Activated CD4-positive, alpha-beta T cell treated with anti-CD3 and anti-CD28 coated beads for 24 hours (primary cell): ENCODE measurements at regions not wholly inside any gene's neighbourhood (a gene's known extent, or its start where the extent isn't known, plus 50 kb on each side); places are given as distances from the start of the nearest gene placed in this dataset.

Experiments
- DNase-seq, 2 donors: peaks; one replicate each; pipeline ENCODE4 v3.0.0-alpha.2; 2020; ENCODE audit warnings: low read depth in 2 of 2

- DNase-seq: no peak
These were observed 219.7 kb upstream of the RPL38 start for GRCh38 chr17:73983621-73984400.

- DNase-seq: no peak
These were observed 218.5 kb upstream of the RPL38 start for GRCh38 chr17:73984941-73985340.

GRCh38 chr17:73985466-73986015 is 217.9 kb upstream of the RPL38 start:
- no peak for DNase-seq

- DNase-seq: no peak
These were observed 216.8 kb upstream of the RPL38 start for GRCh38 chr17:73986641-73987177.

- no peak for DNase-seq
These were observed 216.1 kb upstream of the RPL38 start for GRCh38 chr17:73987395-73987794.

- DNase-seq: no peak
These were observed 215.5 kb upstream of the RPL38 start for GRCh38 chr17:73987845-73988509.

GRCh38 chr17:73989671-73990070 is 213.8 kb upstream of the RPL38 start:
- DNase-seq: no peak

- no peak for DNase-seq
These were observed 213.2 kb upstream of the RPL38 start for GRCh38 chr17:73990290-73990689.

GRCh38 chr17:73991260-73991659 is 212.2 kb upstream of the RPL38 start:
- no peak for DNase-seq

GRCh38 chr17:73994946-73995345 is 208.5 kb upstream of the RPL38 start:
- no peak for DNase-seq

- DNase-seq: no peak
These were observed 206.4 kb upstream of the RPL38 start for GRCh38 chr17:73997059-73997458.

- no peak for DNase-seq
These were observed 205.2 kb upstream of the RPL38 start for GRCh38 chr17:73998249-73998648.

GRCh38 chr17:73998653-73999645 is 204.5 kb upstream of the RPL38 start:
- peak; percentile 54 to 58 for DNase-seq

- DNase-seq: no peak
These were observed 202.3 kb upstream of the RPL38 start for GRCh38 chr17:74001145-74001544.

- no peak for DNase-seq
These were observed 201.2 kb upstream of the RPL38 start for GRCh38 chr17:74002241-74002640.

- DNase-seq: no peak
These were observed 199.4 kb upstream of the RPL38 start for GRCh38 chr17:74004056-74004455.

- no peak for DNase-seq
These were observed 197.7 kb upstream of the RPL38 start for GRCh38 chr17:74005790-74006189.

- no peak for DNase-seq
These were observed 197.1 kb upstream of the RPL38 start for GRCh38 chr17:74006371-74006770.

GRCh38 chr17:74008196-74008595 is 195.3 kb upstream of the RPL38 start:
- peak; percentile 9 to 10 for DNase-seq

GRCh38 chr17:74009056-74009625 is 194.3 kb upstream of the RPL38 start:
- DNase-seq: no peak

- no peak for DNase-seq
These were observed 192.6 kb upstream of the RPL38 start for GRCh38 chr17:74010903-74011302.
